GM23338 (cell line): ENCODE measurements at regions not wholly inside any gene's neighbourhood (a gene's known extent, or its start where the extent isn't known, plus 50 kb on each side); places are given as distances from the start of the nearest gene placed in this dataset.

Experiments
- ATAC-seq: fragments of 200-7000 bp; cut with Tn5 transposase; 3 replicates; pipeline ENCODE4 v1.9.1; 2020
- DNase-seq: peaks from one replicate; pipeline ENCODE4 v3.0.0-alpha.2; 2015; ENCODE audit warnings: low spot score
- H2AFZ ChIP-seq: fragments of 200-600 bp; sonication (generic); 2 replicates; pipeline ENCODE4 v1.8.0; 2016; ENCODE audit warnings: antibody characterized with exemption, mild to moderate bottlenecking, moderate library complexity
- H3F3A ChIP-seq: fragments of 200-600 bp; sonication (generic); replicated peaks from 2 replicates; pipeline ENCODE4 v1.8.0; 2017; ENCODE audit warnings: antibody characterized with exemption, mixed run types, low read depth
- H3K27ac ChIP-seq: fragments of 200-600 bp; sonication (generic); 2 replicates; pipeline ENCODE4 v1.6.1; 2016; ENCODE audit warnings: low read depth
- H3K27me3 ChIP-seq: fragments of 200-600 bp; sonication (generic); 2 replicates; pipeline ENCODE4 v1.8.0; 2016; ENCODE audit warnings: mild to moderate bottlenecking, mixed run types, moderate library complexity; ENCODE audit not compliant: insufficient read depth
- H3K36me3 ChIP-seq: fragments of 200-600 bp; sonication (generic); 2 replicates; pipeline ENCODE4 v1.8.0; 2016; ENCODE audit warnings: mild to moderate bottlenecking; ENCODE audit not compliant: insufficient read depth
- H3K4me1 ChIP-seq: fragments of 200-600 bp; sonication (generic); 2 replicates; pipeline ENCODE4 v1.8.0; 2016; ENCODE audit warnings: mild to moderate bottlenecking, moderate library complexity; ENCODE audit not compliant: insufficient read depth
- H3K4me2 ChIP-seq: fragments of 200-600 bp; sonication (generic); 2 replicates; pipeline ENCODE4 v1.7.1; 2017; ENCODE audit warnings: mixed run types
- H3K4me3 ChIP-seq: fragments of 200-600 bp; sonication (generic); 2 replicates; pipeline ENCODE4 v1.6.1; 2016; ENCODE audit warnings: mixed run types
- H3K79me2 ChIP-seq: fragments of 200-600 bp; sonication (generic); replicated peaks from 2 replicates; pipeline ENCODE4 v1.8.0; 2017; ENCODE audit warnings: mild to moderate bottlenecking; ENCODE audit not compliant: insufficient read depth
- H3K9me2 ChIP-seq: fragments of 200-600 bp; sonication (generic); 2 replicates; pipeline ENCODE4 v1.8.0; 2017; ENCODE audit not compliant: insufficient read depth
- H4K20me1 ChIP-seq: fragments of 200-600 bp; sonication (generic); replicated peaks from 2 replicates; pipeline ENCODE4 v1.8.0; 2017; ENCODE audit warnings: mild to moderate bottlenecking; ENCODE audit not compliant: insufficient read depth
- H3K27ac Mint-ChIP-seq: 2 replicates; pipeline ENCODE4 v1.8.0; 2020; ENCODE audit warnings: inconsistent platforms, mild to moderate bottlenecking, moderate library complexity, mixed read lengths
- H3K27me3 Mint-ChIP-seq: 3 replicates; pipeline ENCODE4 v1.8.0; 2022; ENCODE audit warnings: low read depth, mild to moderate bottlenecking, moderate library complexity, mixed read lengths, inconsistent platforms; ENCODE audit not compliant: insufficient read depth, poor library complexity
- H3K36me3 Mint-ChIP-seq: 3 replicates; pipeline ENCODE4 v1.8.0; 2021; ENCODE audit warnings: low read depth, mild to moderate bottlenecking, inconsistent platforms, moderate library complexity, mixed read lengths
- H3K4me1 Mint-ChIP-seq: 3 replicates; pipeline ENCODE4 v1.8.0; 2020; ENCODE audit warnings: mild to moderate bottlenecking, inconsistent platforms, mixed read lengths
- H3K4me3 Mint-ChIP-seq: 3 replicates; pipeline ENCODE4 v1.8.0; 2021; ENCODE audit warnings: moderate library complexity, mild to moderate bottlenecking, inconsistent platforms, mixed read lengths
- H3K9me3 Mint-ChIP-seq: 3 replicates; pipeline ENCODE4 v1.8.0; 2020; ENCODE audit warnings: moderate library complexity, mild to moderate bottlenecking, inconsistent platforms, mixed read lengths
- CREB1 ChIP-seq: fragments of 250-450 bp; sonication (Bioruptor Pico); IDR thresholded peaks from 2 replicates; pipeline ENCODE4 v1.5.0; 2020; ENCODE audit warnings: low read depth, mild to moderate bottlenecking, moderate library complexity
- EZH2 ChIP-seq: fragments of 200-600 bp; sonication (generic); IDR thresholded peaks from one replicate; pipeline ENCODE4 v1.8.0; 2017; ENCODE audit warnings: antibody characterized with exemption, mild to moderate bottlenecking, low read depth; ENCODE audit not compliant: unreplicated experiment
- EZH2phosphoT487 ChIP-seq: fragments of 200-600 bp; sonication (generic); IDR thresholded peaks from one replicate; pipeline ENCODE4 v1.8.1; 2018; ENCODE audit warnings: antibody characterized with exemption; ENCODE audit not compliant: unreplicated experiment
- JUNB ChIP-seq: IDR thresholded peaks from one replicate; pipeline ENCODE4 v1.6.1; 2016; ENCODE audit warnings: antibody characterized with exemption; ENCODE audit not compliant: unreplicated experiment
- NANOG ChIP-seq: IDR thresholded peaks from 2 replicates; pipeline ENCODE4 v1.6.1; 2016; ENCODE audit warnings: antibody characterized with exemption, borderline replicate concordance
- POLR2AphosphoS5 ChIP-seq: IDR thresholded peaks from 2 replicates; pipeline ENCODE4 v1.6.1; 2016; ENCODE audit warnings: antibody characterized with exemption, low read depth
- STAT1 ChIP-seq: IDR thresholded peaks from one replicate; pipeline ENCODE4 v1.6.1; 2016; ENCODE audit warnings: antibody characterized with exemption; ENCODE audit not compliant: unreplicated experiment
- ZNF114 ChIP-seq: fragments of 250-450 bp; sonication (Bioruptor Pico); IDR thresholded peaks from 2 replicates; pipeline ENCODE4 v1.5.0; 2020; ENCODE audit warnings: mild to moderate bottlenecking, moderate library complexity
- ZNF331 ChIP-seq: fragments of 250-450 bp; sonication (Bioruptor Pico); IDR thresholded peaks from 2 replicates; pipeline ENCODE4 v1.5.0; 2020; ENCODE audit warnings: low read depth, mild to moderate bottlenecking, moderate library complexity
- TF ChIP-seq, protein P1 (sequence below), 2 experiments: fragments of 200-600 bp in 1 of 2; sonication (generic) in 1 of 2; conservative IDR thresholded peaks; 2 replicates each; pipeline versions ENCODE4 v1.5.1 to v1.6.1; 2016 to 2017; ENCODE audit warnings: antibody characterized with exemption in 2 of 2, low read depth in 2 of 2, mild to moderate bottlenecking in 2 of 2, moderate library complexity in 1 of 2
- TF ChIP-seq, protein P2 (sequence below): IDR thresholded peaks from one replicate; pipeline ENCODE4 v1.6.1; 2018; ENCODE audit warnings: antibody characterized with exemption; ENCODE audit not compliant: unreplicated experiment
- TF ChIP-seq, protein P3 (sequence below): fragments of 250-450 bp; sonication (Bioruptor Pico); IDR thresholded peaks from 2 replicates; pipeline ENCODE4 v1.5.0; 2020; ENCODE audit warnings: mild to moderate bottlenecking, moderate library complexity
- TF ChIP-seq, protein P4 (sequence below): IDR thresholded peaks from 2 replicates; pipeline ENCODE4 v1.6.1; 2016; ENCODE audit warnings: antibody characterized with exemption

DNA sequence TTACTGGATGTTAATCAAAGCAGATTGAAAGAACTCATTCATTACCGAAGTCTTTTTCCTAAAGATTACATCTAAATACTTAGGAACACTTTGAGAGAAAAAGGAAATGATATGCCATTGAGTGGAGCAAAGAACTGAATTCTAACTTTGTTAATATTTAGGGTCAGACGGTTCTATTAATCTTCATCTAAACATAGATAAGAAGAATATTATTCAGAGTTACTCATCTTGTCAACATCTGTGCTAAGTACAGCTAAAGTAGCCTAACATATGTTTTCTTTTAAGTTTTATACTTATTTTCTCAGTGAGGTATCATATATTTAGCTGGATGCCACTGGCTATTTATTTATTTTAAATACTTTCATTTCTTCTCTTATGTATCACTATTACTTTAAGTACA lies 1763.7 kb downstream of the EFNA5 start:
- Histone ChIP-seq H3K4me1 (no peaks in the 10 kb centered on the region), H3K27me3 (no peaks in the 10 kb centered on the region), H4K20me1 (no peaks in the 10 kb centered on the region), H2AFZ (no peak overlapping the region), H3K9me2 (no peaks in the 10 kb centered on the region), H3K4me2 (no peak overlapping the region), H3F3A (no peaks in the 10 kb centered on the region), H3K36me3 (no peaks in the 10 kb centered on the region), H3K27ac (no peak overlapping the region), H3K4me3 (no peak overlapping the region), H3K79me2 (no peaks in the 10 kb centered on the region)
- Mint-ChIP-seq H3K9me3 (no peaks in the 10 kb centered on the region), H3K36me3 (no peaks in the 10 kb centered on the region), H3K27me3 (no peaks in the 10 kb centered on the region), H3K4me1 (peaks cover 4% of the 10 kb centered on the region; the same call in 1 of the 3 replicates), H3K4me3 (no peak overlapping the region), H3K27ac (no peak overlapping the region)
- TF ChIP-seq ZNF114 (CRISPR knock-in tag) (no peak), NANOG (no peak), ZNF331 (CRISPR knock-in tag) (no peak), POLR2AphosphoS5 (no peak), EZH2 (no peak), CREB1 (CRISPR knock-in tag) (no peak), STAT1 (no peak), JUNB (no peak), EZH2phosphoT487 (no peak)
- TF ChIP-seq, protein P1, sequence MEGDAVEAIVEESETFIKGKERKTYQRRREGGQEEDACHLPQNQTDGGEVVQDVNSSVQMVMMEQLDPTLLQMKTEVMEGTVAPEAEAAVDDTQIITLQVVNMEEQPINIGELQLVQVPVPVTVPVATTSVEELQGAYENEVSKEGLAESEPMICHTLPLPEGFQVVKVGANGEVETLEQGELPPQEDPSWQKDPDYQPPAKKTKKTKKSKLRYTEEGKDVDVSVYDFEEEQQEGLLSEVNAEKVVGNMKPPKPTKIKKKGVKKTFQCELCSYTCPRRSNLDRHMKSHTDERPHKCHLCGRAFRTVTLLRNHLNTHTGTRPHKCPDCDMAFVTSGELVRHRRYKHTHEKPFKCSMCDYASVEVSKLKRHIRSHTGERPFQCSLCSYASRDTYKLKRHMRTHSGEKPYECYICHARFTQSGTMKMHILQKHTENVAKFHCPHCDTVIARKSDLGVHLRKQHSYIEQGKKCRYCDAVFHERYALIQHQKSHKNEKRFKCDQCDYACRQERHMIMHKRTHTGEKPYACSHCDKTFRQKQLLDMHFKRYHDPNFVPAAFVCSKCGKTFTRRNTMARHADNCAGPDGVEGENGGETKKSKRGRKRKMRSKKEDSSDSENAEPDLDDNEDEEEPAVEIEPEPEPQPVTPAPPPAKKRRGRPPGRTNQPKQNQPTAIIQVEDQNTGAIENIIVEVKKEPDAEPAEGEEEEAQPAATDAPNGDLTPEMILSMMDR (conservative IDR thresholded peaks at IDR 0.05; ENCODE audit: low read depth in 2 of 2), result no peak
- TF ChIP-seq, protein P2, sequence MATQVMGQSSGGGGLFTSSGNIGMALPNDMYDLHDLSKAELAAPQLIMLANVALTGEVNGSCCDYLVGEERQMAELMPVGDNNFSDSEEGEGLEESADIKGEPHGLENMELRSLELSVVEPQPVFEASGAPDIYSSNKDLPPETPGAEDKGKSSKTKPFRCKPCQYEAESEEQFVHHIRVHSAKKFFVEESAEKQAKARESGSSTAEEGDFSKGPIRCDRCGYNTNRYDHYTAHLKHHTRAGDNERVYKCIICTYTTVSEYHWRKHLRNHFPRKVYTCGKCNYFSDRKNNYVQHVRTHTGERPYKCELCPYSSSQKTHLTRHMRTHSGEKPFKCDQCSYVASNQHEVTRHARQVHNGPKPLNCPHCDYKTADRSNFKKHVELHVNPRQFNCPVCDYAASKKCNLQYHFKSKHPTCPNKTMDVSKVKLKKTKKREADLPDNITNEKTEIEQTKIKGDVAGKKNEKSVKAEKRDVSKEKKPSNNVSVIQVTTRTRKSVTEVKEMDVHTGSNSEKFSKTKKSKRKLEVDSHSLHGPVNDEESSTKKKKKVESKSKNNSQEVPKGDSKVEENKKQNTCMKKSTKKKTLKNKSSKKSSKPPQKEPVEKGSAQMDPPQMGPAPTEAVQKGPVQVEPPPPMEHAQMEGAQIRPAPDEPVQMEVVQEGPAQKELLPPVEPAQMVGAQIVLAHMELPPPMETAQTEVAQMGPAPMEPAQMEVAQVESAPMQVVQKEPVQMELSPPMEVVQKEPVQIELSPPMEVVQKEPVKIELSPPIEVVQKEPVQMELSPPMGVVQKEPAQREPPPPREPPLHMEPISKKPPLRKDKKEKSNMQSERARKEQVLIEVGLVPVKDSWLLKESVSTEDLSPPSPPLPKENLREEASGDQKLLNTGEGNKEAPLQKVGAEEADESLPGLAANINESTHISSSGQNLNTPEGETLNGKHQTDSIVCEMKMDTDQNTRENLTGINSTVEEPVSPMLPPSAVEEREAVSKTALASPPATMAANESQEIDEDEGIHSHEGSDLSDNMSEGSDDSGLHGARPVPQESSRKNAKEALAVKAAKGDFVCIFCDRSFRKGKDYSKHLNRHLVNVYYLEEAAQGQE, result no peak
- TF ChIP-seq, protein P3, sequence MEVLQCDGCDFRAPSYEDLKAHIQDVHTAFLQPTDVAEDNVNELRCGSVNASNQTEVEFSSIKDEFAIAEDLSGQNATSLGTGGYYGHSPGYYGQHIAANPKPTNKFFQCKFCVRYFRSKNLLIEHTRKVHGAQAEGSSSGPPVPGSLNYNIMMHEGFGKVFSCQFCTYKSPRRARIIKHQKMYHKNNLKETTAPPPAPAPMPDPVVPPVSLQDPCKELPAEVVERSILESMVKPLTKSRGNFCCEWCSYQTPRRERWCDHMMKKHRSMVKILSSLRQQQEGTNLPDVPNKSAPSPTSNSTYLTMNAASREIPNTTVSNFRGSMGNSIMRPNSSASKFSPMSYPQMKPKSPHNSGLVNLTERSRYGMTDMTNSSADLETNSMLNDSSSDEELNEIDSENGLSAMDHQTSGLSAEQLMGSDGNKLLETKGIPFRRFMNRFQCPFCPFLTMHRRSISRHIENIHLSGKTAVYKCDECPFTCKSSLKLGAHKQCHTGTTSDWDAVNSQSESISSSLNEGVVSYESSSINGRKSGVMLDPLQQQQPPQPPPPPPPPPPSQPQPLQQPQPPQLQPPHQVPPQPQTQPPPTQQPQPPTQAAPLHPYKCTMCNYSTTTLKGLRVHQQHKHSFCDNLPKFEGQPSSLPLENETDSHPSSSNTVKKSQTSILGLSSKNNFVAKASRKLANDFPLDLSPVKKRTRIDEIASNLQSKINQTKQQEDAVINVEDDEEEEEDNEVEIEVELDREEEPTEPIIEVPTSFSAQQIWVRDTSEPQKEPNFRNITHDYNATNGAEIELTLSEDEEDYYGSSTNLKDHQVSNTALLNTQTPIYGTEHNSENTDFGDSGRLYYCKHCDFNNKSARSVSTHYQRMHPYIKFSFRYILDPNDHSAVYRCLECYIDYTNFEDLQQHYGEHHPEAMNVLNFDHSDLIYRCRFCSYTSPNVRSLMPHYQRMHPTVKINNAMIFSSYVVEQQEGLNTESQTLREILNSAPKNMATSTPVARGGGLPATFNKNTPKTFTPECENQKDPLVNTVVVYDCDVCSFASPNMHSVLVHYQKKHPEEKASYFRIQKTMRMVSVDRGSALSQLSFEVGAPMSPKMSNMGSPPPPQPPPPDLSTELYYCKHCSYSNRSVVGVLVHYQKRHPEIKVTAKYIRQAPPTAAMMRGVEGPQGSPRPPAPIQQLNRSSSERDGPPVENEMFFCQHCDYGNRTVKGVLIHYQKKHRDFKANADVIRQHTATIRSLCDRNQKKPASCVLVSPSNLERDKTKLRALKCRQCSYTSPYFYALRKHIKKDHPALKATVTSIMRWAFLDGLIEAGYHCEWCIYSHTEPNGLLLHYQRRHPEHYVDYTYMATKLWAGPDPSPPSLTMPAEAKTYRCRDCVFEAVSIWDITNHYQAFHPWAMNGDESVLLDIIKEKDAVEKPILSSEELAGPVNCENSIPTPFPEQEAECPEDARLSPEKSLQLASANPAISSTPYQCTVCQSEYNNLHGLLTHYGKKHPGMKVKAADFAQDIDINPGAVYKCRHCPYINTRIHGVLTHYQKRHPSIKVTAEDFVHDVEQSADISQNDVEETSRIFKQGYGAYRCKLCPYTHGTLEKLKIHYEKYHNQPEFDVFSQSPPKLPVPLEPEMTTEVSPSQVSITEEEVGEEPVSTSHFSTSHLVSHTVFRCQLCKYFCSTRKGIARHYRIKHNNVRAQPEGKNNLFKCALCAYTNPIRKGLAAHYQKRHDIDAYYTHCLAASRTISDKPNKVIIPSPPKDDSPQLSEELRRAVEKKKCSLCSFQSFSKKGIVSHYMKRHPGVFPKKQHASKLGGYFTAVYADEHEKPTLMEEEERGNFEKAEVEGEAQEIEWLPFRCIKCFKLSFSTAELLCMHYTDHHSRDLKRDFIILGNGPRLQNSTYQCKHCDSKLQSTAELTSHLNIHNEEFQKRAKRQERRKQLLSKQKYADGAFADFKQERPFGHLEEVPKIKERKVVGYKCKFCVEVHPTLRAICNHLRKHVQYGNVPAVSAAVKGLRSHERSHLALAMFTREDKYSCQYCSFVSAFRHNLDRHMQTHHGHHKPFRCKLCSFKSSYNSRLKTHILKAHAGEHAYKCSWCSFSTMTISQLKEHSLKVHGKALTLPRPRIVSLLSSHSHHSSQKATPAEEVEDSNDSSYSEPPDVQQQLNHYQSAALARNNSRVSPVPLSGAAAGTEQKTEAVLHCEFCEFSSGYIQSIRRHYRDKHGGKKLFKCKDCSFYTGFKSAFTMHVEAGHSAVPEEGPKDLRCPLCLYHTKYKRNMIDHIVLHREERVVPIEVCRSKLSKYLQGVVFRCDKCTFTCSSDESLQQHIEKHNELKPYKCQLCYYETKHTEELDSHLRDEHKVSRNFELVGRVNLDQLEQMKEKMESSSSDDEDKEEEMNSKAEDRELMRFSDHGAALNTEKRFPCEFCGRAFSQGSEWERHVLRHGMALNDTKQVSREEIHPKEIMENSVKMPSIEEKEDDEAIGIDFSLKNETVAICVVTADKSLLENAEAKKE, result no peak
- TF ChIP-seq, protein P4, sequence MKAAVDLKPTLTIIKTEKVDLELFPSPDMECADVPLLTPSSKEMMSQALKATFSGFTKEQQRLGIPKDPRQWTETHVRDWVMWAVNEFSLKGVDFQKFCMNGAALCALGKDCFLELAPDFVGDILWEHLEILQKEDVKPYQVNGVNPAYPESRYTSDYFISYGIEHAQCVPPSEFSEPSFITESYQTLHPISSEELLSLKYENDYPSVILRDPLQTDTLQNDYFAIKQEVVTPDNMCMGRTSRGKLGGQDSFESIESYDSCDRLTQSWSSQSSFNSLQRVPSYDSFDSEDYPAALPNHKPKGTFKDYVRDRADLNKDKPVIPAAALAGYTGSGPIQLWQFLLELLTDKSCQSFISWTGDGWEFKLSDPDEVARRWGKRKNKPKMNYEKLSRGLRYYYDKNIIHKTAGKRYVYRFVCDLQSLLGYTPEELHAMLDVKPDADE, result no peak
- no peak for ATAC-seq
- no peak for DNase-seq
